PFSK-1 (cell line): ENCODE measurements at regions not wholly inside any gene's neighbourhood (a gene's known extent, or its start where the extent isn't known, plus 50 kb on each side); places are given as distances from the start of the nearest gene placed in this dataset.

Experiments used
- FOXP2 ChIP-seq: optimal IDR thresholded peaks from 2 replicates; pipeline ENCODE3; 2011; ENCODE audit warnings: borderline replicate concordance, control low read depth, inconsistent platforms; ENCODE audit not compliant: insufficient read depth; ENCODE audit errors: extremely low read length, extremely low read depth
- POLR2AphosphoS5 ChIP-seq: IDR thresholded peaks from 2 replicates; pipeline ENCODE4 v1.6.1; 2012; ENCODE audit warnings: low read depth, mild to moderate bottlenecking, control low read depth, low read length, moderate library complexity
- REST ChIP-seq, 2 experiments: IDR thresholded peaks; 2 replicates each; pipeline versions ENCODE4 v1.6.1 to v1.8.0; 2011 to 2012; ENCODE audit warnings: low read depth in 2 of 2, low read length in 2 of 2, control low read depth in 1 of 2, inconsistent platforms in 1 of 2, mild to moderate bottlenecking in 1 of 2, moderate library complexity in 1 of 2; ENCODE audit not compliant: insufficient read depth in 1 of 2
- SIN3A ChIP-seq: IDR thresholded peaks from 2 replicates; pipeline ENCODE4 v1.6.1; 2012; ENCODE audit warnings: mild to moderate bottlenecking, low read length, moderate library complexity, borderline replicate concordance; ENCODE audit not compliant: insufficient read depth
- TAF1 ChIP-seq: IDR thresholded peaks from 2 replicates; pipeline ENCODE4 v1.6.1; 2012; ENCODE audit warnings: low read length, control low read depth, borderline replicate concordance; ENCODE audit not compliant: insufficient read depth

GRCh38 chr11:22449441-22449840 is 111.3 kb downstream of the SLC17A6 start:
- TF ChIP-seq FOXP2 (no peak), POLR2AphosphoS5 (no peak), TAF1 (no peak), SIN3A (no peak), REST (IDR thresholded peaks at IDR 0.05; ENCODE audit: insufficient read depth in 1 of 2, low read depth in 2 of 2, low read length in 2 of 2) (no peak)

- no peak for TF ChIP-seq POLR2AphosphoS5
- TF ChIP-seq FOXP2, result no peak
- no peak for TF ChIP-seq REST (IDR thresholded peaks at IDR 0.05; ENCODE audit: insufficient read depth in 1 of 2, low read depth in 2 of 2, low read length in 2 of 2)
- no peak for TF ChIP-seq TAF1
- no peak for TF ChIP-seq SIN3A
Measured at GRCh38 chr11:22444076-22444475, 105.9 kb downstream of the SLC17A6 start.

- no peak for TF ChIP-seq POLR2AphosphoS5
Measured at GRCh38 chr11:22441831-22442230, 103.7 kb downstream of the SLC17A6 start.

GRCh38 chr11:22433517-22433916 is 95.3 kb downstream of the SLC17A6 start:
- TF ChIP-seq POLR2AphosphoS5 (no peak), FOXP2 (no peak), TAF1 (no peak), REST (IDR thresholded peaks at IDR 0.05; ENCODE audit: insufficient read depth in 1 of 2, low read depth in 2 of 2, low read length in 2 of 2) (no peak), SIN3A (no peak)

- no peak for TF ChIP-seq SIN3A
- no peak for TF ChIP-seq TAF1
- TF ChIP-seq REST (IDR thresholded peaks at IDR 0.05; ENCODE audit: insufficient read depth in 1 of 2, low read depth in 2 of 2, low read length in 2 of 2), result no peak
- TF ChIP-seq FOXP2, result no peak
- no peak for TF ChIP-seq POLR2AphosphoS5
Measured at GRCh38 chr11:22433094-22433455, 94.9 kb downstream of the SLC17A6 start.
